ENCODE measurements at regions not wholly inside any gene's neighbourhood (a gene's known extent, or its start where the extent isn't known, plus 50 kb on each side); places are given as distances from the start of the nearest gene placed in this dataset.
"Not testable (repeated sequence)": the region's sequence is repeated elsewhere in the genome, so short reads cannot be mapped to it uniquely, and the experiment has no call there.

DNA sequence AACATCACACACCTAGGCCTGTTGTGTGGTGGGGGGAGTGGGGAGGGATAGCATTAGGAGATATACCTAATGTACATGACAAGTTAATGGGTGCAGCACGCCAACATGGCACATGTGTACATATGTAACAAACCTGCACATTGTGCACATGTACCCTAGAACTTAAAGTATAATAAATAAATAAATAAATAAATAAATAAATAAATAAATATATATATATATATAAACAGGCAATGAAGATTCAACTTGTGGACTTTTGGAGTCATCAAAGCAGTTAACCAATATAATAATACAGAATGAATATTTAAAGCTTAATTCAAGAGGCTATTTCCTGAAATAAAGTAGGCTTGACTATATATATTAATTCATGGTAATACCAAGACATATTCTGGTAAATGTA is 167.0 kb downstream of the FOXD2 start:
- not testable (repeated sequence) for FAIRE-seq

DNA sequence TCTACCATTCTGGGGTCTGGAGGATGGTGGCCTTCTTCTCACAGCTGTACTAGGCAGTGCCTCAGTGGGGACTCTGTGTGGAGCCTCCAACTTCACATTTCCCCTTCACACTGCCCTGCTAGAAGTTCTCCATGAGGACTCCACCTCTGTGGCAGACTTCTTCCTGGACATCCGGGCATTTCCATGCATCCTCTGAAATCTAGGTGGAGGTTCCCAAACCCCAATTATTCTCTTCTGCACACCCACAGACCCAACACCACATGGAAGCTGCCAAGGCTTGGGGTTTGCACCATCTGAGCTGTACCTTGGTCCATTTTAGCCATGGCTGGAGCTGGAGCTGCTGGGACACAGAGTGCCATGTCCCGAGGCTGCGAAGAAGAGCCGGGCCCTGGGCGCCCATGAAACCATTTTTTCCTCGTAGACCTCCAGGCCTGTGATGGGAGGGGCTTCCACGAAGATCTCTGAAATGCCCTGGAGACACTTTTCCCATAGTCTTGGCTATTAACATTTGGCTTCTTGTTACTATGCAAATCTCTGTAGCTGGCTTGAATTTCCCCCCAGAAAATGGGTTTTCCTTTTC is 170.5 kb downstream of the FOXD2 start:
- no peak for FAIRE-seq

DNA sequence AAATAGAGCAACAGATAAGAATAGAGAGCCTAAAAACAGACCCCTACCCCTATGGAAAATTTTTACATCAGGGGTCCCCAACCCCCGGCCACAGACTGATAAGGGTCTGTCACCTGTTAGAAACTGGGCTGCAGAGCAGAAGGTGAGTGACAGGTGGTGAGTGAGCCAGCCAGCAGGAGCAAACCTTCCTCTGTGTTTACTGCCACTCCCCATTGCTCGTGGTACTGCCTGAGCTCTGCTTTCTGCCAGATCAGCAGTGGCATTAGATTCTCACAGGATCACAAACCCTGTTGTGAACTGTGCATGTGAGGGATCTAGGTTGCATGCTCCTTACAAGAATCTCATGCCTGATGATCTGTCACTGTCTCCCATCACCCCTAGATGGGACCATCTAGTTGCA is 174.1 kb downstream of the FOXD2 start:
- no peak for FAIRE-seq

DNA sequence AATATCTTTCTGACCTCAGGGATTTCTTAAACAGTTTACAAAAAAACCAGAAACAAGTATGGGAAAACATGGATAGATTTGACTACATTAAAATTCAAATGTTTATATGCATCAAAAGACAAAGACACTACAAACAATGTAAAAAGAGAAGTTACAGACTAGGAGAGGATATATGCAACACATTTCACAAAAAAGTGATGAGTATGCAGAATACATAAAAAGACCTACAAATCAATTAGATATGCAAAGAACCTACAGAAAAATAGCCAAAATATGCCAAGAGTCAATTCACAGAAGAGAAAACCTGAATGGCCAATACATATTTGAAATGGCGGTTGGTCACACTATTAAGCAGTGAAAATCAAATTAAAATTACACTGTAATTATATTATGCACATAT is 175.0 kb downstream of the FOXD2 start:
- no peak for FAIRE-seq

DNA sequence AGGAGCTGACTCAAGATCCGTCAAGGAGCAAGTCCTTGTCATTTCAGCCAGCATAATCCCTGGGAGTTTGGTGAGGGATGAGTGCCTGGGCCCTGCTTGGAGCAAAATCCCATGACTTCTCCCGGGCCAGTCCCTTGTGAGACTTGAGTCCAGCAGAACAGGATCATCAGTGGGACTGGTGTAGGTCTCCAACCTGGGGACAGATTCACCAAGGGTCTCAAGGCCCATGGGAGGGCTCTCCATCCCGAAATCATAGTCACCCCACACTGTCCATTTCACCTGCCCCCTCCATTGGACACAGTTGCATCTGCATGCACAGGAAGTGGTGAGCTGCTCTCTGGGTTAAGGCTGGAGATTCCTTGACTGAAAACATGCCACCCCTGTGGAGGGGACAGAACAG is 178.2 kb downstream of the FOXD2 start:
- no peak for FAIRE-seq

DNA sequence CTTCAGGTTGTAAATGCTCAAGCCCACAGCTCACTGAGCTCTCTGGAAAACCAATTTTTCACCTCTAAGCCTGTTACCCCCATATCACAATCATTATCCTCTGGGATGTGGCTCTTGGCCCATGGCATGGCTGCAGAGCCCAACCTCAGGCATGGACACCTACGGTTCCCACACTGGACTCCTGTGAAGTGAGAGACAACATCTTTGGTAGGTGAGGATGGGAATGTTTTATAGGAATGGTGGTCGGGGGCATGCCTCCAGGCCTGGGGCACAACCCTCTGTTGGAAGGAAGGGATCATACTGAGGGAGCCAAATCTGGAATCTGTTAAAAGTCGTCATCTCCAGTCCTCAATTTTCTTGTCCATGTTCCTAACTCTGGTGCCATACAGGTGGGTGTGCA is 179.1 kb downstream of the FOXD2 start:
- no peak for FAIRE-seq

DNA sequence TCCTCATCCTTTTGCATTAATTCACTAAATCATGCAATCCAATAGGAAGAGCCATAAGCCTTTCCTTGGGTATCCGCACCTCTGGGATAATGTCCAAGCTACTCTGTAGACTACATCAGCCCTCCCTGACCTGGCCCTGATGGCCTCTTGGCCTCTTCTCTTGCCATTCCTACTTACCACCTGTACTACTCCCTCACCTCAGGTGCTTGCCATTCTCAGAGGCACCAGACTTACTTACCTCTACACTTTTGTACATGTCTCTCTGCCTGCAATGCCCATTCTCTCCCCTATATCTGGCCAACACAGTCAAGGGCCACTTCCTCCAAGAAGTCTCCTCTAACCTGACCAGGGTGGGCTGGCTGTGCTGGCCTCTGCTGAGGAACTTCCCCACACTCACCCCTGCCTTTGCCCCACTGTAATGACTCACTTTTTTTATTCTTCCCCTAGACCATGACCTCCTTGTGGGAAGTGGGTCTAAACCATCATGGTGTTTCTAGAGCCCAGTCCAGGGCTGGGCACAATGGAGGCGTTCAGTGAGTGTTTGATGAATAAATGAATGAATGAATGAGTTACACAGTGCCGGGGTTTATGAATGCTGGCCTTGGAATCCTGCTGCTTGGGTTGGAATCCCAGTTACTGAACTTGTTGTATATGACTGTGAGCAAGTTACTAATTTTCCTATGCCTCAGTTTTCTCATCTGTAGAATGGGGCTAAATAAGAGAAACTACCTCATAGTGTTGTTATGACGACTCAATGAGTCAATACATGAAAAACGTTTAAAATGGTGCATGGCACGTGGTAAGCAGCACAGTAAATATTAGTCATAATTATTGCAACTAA is 179.8 kb downstream of the FOXD2 start:
- no peak for FAIRE-seq

DNA sequence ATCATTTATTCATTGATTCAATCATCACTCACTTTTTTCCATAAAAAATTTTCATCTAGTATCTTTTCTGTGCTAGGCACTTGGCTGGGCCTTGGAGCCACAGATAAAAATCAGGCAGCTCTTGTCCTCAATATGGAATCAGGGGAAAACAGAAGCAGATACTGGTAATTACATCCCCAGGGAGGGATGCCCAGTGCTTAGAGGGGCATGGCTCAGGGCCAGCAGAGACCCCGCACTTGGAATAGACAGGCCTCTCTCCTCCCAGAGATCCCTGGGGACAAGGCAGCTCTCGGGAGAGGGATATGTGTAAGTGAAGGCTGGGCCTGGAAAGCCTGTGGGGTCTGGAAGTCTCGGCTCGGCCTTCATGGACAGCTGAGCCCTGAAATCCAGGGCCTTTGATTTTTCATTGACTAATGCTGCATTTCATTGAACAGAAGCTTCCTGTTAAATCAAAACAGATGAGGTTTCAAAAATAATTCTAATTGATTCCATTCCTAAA is 180.4 kb downstream of the FOXD2 start:
- no peak for FAIRE-seq

DNA sequence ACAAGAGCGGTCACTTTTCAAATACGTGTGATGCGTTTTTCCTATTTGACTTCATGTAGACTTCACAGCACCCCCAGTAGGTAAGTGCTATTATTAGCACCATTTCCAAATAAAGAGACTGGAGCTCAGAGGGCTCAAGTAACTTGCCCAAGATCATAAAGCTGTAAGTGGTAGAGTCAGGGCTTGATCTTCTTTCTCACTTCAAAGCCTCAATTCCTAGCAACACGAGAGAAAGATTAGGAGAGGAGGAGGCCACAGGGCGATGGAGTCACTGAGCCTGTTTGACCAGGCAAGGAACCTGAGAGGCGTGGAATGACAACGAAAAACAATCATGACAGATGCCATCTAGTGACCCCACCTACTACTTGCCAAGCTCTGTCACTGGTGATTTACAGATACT is 181.0 kb downstream of the FOXD2 start:
- FAIRE-seq, result no peak

DNA sequence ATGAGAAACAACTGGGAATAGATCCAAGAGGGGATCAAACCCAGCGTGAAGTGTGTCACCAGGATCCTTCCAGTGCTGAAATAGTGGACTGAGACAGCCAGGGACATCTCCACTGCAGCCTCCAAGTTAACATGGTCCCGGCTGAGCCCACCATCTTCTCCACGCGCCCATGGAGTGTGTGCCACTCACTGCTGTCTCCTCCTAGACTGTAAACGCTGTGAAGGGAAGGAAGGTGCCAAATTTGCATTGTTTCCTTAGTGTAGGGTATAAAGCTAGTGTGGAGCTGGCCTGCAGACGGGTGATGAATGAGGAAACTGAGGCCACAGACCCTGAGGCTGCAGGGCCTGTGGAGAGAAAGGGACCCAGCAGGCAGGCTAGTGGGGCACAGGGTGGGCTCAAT is 183.6 kb downstream of the FOXD2 start:
- no peak for FAIRE-seq

DNA sequence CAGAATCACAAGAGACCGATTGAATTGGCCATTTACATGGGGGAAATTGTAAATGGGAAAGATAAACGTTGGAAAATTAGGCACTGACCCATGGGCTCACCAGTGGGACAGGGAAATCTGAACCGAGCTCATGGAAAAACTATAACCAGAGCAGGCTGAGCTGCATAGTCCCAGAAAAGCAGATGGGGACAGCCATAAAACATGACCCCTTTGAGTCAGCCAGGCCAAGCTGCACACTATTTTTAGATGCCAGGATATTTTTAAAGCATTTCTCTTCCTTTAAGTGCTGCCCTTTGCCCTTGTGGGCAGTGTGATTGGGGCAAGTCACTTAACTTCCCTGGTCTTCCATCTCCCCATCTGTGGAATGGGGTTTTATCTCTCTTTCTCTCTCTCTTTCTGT is 184.1 kb downstream of the FOXD2 start:
- FAIRE-seq, result no peak

DNA sequence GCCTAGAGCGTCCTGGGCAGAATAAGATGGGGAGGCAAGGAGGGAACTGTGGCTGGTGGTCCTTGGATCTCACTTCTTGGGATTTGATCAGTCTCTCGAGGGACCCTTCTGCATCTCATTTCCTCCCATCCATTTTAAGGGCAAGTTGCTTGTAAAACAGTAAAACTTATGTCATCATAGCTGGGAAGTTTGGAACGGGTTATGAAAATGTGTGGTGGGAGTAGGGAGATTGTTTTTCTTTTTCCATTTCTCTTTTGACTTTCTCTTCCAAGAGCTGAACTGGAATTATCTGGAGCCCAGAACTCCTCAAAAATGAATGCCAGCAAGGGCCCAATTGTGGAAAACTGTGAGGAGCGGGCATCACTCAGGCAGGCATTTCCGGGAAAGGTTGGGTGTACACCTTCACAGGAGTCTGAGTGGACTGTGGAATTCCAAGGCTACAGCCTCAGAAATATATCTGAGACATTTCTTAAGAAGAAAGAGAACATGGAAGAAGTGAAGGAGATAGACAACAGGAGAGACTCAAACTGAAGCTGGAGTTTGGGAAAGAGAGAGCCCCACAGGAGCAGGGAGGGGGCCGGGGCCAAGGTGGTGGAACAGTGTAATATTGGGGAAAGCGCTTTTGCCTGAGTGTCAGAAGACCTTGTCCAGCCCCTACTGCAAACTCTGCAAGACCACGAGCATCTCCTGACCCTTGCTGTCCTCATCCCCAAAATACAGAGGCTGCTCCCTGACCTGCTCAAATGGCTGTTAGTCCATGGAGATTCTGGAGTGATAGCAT is 185.1 kb downstream of the FOXD2 start:
- FAIRE-seq, result no peak

DNA sequence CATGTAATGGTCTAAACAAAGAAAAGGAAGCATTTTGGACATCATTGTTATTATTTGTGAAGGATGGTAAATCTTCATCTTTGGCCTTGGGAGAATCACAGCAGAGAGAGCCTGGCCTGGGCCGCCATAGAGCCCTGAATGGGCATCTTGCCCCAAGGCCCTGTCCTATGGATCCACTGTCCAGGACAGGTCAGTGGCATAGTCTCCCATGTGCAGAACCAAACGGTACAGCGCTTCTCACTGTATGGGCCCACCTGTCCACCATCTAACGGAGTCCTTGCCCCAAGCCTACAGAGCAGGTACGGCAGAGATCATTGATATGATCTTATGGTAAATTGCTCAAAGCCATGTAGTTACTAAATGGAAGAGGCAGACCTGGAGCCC is 185.7 kb downstream of the FOXD2 start:
- no peak for FAIRE-seq

DNA sequence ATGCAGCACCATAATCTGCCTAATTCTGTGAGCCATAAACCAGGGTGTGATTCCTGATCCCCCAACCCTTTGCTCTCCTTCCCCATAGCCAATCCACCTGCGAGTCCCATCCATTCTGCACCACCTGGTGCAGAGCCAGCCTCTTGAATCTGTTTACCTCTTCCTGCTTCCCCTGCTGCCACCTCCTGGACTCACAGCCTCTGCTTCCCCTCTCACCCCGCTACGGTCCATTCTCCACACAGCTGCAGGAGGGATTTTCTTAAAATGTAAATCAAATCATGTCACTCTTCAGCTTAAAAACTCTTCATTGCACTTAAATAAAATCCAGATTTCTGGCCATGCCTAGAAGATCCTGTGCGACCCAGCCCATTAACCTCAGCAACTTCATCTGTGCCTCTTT is 186.7 kb downstream of the FOXD2 start:
- FAIRE-seq, result no peak

DNA sequence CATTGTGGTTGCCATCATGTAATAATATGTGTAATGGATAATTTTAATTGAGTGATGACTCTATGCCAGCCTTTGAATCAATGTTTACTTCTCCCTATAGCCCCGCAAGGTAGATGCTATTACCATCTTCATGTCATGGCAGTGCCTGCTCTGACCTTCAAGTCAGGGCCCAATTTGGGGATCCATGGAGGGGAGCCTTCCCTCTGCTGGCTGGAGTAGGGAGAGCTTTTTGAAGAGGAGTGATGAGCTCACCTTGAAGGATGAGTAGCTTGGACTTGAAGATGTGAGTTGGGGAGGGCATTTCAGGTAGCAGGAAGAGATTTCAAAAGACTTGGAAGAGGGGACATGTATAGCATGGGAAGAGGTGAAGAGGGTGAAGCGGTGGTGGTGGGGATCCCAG is 189.2 kb downstream of the FOXD2 start:
- no peak for FAIRE-seq

DNA sequence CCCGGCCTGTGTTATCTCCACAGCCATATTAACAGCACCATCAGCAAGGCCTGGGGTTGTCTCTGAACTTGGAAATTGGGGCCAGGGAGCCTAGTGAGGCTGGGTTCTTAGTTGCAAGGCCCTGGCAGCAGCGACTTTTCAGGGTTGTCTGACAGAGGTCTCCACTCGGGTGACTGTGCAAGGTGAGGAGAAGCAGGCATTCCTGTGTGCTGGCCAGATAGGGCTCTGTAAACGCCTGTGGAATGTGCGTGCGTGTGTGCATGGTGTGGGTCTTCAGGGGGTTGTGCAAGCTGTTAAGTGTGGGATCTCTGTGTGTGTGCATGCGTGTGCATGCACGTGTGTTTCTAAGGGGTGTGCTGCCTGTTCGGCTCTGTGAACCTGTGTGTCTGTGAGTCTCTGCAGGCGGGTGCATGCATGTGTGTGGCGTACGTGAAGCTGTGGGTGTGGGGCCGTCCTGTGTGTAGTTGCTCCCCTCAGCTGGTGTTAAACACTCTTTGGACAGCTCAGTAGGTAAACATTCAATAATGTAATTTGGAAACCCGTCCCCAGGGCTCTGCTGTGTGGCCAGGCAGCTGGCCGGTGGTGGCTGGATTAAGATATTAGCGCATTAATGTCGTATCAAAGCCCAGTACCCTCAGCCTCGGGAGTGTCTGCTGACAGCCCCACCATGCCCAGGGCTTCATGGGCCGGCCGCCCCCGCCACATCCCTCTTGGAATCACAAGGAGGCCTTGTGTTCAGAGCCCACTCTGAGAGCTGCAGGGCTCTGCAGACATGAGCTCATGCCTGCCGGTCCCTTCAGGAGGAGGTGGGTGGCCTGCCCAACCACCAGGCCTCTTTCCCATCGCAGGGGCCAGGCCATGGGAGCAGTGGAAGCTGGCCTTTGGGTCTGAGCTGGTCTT is 189.9 kb downstream of the FOXD2 start:
- FAIRE-seq, result no peak

DNA sequence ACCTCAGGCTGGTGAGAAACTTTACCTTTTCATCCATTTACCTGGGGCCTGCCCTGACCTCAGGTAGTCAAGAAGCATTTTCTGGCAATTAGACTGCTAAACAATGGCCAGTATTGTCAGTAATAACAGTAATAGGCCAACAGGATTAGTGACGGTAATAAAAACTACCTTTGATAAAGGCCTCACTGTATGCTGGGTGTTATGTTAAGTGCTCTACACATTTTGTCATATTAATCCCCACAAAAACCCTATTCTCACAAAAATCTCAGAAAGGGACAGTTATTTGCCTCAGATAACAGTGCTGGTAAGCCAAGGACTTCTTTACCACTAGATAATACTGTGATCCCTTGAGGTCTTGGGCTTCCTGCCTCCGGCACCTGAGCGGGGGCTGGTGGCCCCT is 191.4 kb downstream of the FOXD2 start:
- no peak for FAIRE-seq

DNA sequence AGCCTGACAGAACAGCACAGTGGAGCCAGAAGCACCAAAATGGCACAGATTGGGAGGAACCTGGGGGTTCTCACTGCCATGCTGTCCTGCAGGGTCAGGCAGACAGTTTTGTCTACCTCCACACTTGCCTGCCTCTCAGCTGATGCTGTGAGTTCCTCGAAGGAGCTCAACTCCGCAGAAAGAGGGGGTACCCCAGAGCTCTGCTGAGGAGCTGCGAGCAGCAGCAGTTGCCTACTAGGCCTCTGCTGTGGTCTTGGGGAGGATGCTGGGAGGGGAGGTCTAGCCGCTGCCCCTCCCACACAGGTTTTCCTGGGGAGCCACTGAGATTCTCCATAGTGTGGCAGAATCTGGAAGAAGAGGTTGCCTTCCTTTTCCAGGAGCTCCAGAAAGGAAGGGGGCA is 192.5 kb downstream of the FOXD2 start:
- no peak for FAIRE-seq

DNA sequence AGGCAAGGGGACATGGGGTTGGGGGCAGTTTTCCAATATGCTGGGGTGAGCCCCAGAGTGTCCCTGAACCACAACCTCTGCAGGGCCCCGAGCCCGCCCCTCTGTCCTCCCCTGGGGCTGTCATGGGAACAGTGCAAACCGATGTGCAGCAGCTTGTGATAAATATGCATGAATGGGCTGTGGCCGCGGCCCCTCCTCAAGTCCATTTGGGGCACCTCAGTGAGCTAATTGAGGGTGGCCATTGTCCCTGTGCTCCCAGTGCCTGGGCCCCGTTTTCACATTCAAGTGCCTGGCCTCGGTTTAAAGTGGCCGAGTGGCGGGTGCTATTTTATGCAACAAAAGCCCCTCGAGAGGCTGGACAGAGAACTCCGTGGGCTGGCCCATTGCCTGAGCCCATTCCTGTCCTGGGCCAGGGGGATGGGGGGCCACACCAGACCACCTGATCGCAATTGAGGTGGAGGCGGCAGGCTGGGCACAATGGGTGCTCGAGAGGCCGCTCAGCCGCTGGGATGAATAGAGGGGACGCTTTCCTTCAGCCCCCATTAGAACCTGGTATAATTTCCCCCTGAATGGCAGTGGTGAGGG is 193.7 kb downstream of the FOXD2 start:
- FAIRE-seq, result no peak

DNA sequence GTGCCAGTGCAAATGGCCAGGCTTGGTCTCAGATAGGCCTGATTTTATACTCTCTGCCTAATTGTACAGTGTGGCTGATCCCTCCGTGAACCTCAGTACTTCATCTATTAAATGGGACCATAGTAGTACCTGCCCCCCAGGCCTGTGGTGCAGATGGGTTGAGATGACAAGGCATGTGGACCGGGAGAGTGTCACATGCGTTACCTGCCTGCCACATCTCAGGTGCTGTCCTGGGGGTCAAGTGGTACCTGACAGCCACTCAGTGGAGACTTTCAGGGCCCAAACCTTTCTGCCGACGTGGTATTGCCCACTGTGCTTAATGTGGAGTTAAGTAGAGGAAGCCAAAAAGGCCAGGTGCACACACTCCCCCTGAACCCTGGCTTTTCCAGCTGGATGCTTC is 197.3 kb downstream of the FOXD2 start:
- FAIRE-seq, result no peak

DNA sequence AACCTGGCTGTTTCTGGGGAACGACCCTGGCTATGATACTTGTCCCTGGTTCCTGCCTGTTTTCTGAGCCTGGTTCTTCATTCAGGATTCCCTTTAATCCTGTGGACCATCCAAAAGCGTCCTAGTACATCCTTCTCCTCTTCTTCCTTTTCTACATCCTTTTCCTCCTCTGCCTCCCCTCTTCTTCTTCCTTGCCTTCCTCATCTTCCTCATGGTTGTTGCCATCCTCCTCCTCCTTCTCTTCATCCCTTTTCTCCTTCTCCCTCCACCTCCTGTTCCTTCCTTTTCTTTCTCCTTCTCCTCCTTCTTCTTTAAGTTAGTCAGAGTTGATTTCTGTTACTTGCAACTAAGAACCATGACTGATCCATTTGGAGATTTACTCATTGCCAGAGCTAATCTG is 197.8 kb downstream of the FOXD2 start:
- no peak for FAIRE-seq

DNA sequence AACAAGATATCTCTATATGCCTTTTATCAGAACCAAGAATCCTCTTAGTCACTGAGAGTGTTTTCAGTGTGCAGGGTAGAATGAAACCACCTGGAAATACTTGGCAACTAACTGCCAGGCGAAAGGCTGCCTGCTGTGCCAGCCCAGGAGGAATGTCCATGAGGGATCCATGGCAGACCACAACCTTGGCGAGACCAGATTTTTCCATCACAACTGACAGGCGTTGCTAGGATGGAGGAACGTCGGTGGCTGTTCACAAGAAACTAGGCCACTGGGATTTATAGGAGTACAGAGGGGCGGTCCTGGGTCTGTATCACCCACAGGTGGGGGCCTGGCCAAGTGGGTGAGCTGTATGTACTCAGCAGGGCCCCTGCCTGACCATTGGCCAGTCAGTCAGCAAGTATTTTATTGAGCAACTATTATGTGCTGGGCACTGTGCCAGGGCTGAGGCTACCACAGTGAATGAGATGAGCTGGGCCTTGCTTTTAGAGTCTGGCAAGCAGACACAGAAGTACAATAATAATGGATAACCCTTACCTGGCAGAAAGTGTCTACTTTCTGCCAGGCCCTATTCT is 199.4 kb downstream of the FOXD2 start:
- no peak for FAIRE-seq
